Retinal pigment epithelial cell (primary cell): ENCODE measurements at regions not wholly inside any gene's neighbourhood (a gene's known extent, or its start where the extent isn't known, plus 50 kb on each side); places are given as distances from the start of the nearest gene placed in this dataset.

Source experiments
- DNase-seq: peaks from one replicate; pipeline ENCODE4 v3.0.0-alpha.2; 2010; ENCODE audit warnings: low read depth
- H3K4me3 ChIP-seq: 2 replicates; pipeline ENCODE4 v1.5.1; 2011; ENCODE audit warnings: mild to moderate bottlenecking, low read length, control low read depth, moderate library complexity
- CTCF ChIP-seq: conservative IDR thresholded peaks from 2 replicates; pipeline ENCODE4 v1.5.1; 2011; ENCODE audit warnings: low read depth, low read length, control low read depth, inconsistent platforms

- TF ChIP-seq CTCF, result no peak
- no peak for DNase-seq
- H3K4me3 ChIP-seq, result no peak overlapping the region
These were observed 70.0 kb downstream of the LMO4 start for GRCh38 chr1:87398641-87399040.

GRCh38 chr1:87399264-87399663 lies 70.6 kb downstream of the LMO4 start:
- H3K4me3 ChIP-seq, result no peak overlapping the region
- DNase-seq, result no peak
- no peak for TF ChIP-seq CTCF

DNA sequence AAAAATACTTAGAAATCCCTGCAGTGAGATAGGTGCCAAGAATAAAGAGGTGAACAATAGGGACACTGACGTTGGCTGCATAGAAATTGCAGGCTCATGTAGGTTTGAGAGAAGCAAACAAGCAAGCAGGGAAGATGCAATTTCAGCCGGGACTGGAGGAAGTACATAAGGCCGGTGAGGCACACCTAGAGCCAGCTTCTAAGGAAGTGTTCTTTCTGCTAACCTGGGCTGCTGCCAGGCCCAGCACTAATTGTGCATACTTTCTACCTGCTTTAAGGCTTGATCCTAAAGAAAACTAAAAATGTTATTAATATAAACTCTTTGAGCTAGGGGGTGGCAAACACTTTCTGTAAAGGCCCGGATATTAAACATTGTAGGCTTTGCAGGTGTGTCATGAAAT lies 71.0 kb downstream of the LMO4 start:
- TF ChIP-seq CTCF, result no peak
- no peak for DNase-seq

DNA sequence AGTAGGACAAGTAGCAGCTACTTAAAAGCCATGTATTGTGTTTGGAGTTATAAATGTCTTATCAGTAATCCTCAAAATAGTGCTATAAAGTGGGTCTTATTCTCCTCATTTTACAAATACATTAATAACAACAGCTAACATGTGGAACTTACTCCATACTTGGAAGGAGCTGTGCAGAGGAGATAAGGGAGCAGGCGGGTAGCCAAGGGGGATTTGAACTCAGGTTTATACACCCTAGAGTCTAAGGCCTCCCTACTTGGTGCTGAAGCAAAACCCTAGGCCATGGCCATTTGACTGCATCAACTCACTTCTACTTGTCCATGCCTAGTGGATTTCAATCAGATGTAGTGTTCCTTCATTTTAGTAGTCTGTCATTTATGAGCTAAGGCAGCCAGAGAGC lies 72.1 kb downstream of the LMO4 start:
- TF ChIP-seq CTCF, result no peak
- DNase-seq, result no peak
- H3K4me3 ChIP-seq, result no peak overlapping the region

More for the DNA sequence above, 71.0 kb downstream of the LMO4 start:
- no peak overlapping the region for H3K4me3 ChIP-seq

DNA sequence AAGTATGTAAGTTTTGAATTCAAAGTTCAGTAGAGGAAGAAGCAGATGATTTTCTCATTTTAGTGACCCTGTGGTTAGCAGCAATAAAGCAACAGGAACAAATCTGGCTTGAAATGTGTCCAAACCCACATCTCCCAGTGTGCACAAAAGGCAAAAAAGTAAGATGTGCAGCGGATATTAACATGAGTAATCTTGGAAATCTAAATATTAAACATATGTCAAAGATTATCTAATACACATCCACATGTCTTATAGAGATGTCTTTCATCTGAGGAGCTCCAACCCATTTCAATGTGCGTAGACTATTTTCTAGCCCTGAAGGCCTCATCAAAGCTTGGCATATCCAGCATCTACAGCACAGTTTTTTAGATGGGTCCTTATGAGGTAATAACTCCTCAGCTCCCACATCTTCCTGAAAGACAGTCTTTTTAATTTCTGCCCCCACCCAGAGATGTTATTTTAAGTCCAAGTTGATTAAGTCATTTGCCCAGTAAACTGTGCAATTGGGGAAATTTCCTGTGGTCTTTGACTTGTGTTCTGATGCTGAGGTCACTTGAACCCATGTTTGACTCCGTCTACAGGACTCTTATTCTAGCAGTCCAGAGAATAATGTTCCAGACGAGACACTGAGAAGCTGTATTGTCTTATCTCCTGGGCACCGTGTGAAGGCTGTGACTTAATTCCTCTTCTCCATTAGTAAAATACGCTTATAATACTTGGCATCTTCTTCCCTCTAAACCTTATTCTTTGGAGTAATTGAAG lies 73.7 kb downstream of the LMO4 start:
- no peak for TF ChIP-seq CTCF
- no peak for DNase-seq
- H3K4me3 ChIP-seq, result no peak overlapping the region

- no peak for DNase-seq
- TF ChIP-seq CTCF, result no peak
- H3K4me3 ChIP-seq, result no peak overlapping the region
These were observed 74.6 kb downstream of the LMO4 start for GRCh38 chr1:87403061-87403820.

- no peak overlapping the region for H3K4me3 ChIP-seq
- no peak for DNase-seq
- no peak for TF ChIP-seq CTCF
These were observed 75.6 kb downstream of the LMO4 start for GRCh38 chr1:87404296-87404695.
